ENCODE measurements at regions not wholly inside any gene's neighbourhood (a gene's known extent, or its start where the extent isn't known, plus 50 kb on each side); places are given as distances from the start of the nearest gene placed in this dataset.

DNA sequence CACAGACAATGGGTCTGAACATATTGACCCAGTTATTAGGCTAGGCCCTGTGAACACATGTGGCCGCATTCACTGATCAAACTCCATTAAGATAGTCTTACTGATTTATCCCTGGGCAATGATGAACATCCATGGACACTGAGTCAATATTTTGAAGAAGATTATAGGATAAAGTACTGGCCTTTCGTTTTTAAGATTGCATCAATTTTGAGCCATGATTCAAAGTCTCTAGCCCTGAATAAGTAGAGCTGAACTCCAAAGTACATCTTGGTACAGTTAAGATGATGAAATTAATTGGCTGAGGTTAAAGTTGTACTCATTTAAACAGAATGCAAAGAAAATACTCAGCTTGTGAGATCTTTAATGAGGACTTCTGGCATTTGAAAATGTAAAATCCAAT is 1581.9 kb downstream of the EFNB2 start:
- intact Hi-C loops (cut with DNase I): no loop called here
- Histone ChIP-seq H3K36me3 (no peaks in the 10 kb centered on the region), H3K27ac (no peak overlapping the region), H3K27me3 (no peaks in the 10 kb centered on the region), H3K4me1 (no peaks in the 10 kb centered on the region), H3K4me3 (no peak overlapping the region), H3K9me3 (no peaks in the 10 kb centered on the region)
- TF ChIP-seq CTCF (IDR thresholded peaks at IDR 0.05) (no peak), POLR2AphosphoS5 (IDR thresholded peaks at IDR 0.05; ENCODE audit: insufficient read depth in 1 of 2, low read depth in 1 of 2) (no peak), POLR2A (IDR thresholded peaks at IDR 0.05) (no peak)
- no peak for DNase-seq (ENCODE audit: extremely low spot score in 2 of 2)

DNA sequence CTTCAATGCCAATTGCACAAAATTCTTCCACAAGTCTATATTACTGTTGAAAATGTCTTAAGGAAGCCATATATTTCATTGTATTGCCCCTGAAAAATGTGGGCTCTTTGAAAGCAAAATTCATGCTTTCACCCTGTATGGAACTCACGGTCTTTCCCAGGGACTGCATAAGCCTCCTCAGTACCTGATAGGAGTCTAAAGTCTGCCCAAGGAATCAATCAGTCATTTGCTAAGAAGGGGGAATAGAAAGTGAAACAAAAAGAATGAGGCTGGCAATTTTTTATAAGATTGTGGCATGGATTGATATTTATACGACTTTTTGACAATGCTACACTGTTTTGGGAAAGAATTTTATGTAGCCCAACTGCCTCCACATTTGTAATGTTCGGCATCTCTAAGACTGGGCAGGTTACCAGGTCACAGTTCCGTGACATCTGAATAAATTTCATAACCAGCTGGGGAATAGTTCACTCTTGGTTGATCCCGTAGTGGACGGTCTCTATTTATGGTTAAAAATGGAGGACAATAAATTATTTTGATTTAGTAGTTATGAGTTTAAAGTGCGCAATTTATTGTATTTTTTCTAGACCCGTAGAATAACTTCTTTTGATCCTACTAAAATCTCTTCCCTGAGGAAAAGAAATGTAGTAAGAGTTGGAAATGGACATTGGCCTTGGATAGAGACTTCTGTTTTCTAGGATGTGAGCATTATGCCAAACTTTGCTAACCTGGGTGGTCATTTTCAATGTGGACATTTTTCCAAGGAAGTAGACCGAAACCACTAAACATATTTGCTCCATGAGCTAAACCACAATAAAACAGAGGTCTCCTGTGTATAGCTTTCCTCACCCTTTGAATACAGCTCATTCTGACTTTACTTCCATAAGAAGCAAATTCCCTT is 1585.4 kb downstream of the EFNB2 start:
- no peaks in the 10 kb centered on the region for H3K4me1 ChIP-seq
- H3K36me3 ChIP-seq: no peaks in the 10 kb centered on the region
- intact Hi-C loops (cut with DNase I): no loop called here
- no peaks in the 10 kb centered on the region for H3K9me3 ChIP-seq
- no peak overlapping the region for H3K4me3 ChIP-seq
- no peaks in the 10 kb centered on the region for H3K27me3 ChIP-seq
- DNase-seq (ENCODE audit: extremely low spot score in 2 of 2): no peak
- no peak for TF ChIP-seq POLR2A (IDR thresholded peaks at IDR 0.05)
- no peak for TF ChIP-seq CTCF (IDR thresholded peaks at IDR 0.05)
- no peak for TF ChIP-seq POLR2AphosphoS5 (IDR thresholded peaks at IDR 0.05; ENCODE audit: insufficient read depth in 1 of 2, low read depth in 1 of 2)
- no peak overlapping the region for H3K27ac ChIP-seq

GRCh38 chr13:104944176-104944575 is 1591.3 kb downstream of the EFNB2 start:
- H3K27ac ChIP-seq: no peak overlapping the region
- no peaks in the 10 kb centered on the region for H3K27me3 ChIP-seq
- TF ChIP-seq CTCF (IDR thresholded peaks at IDR 0.05) (no peak), POLR2A (IDR thresholded peaks at IDR 0.05) (no peak), POLR2AphosphoS5 (IDR thresholded peaks at IDR 0.05; ENCODE audit: insufficient read depth in 1 of 2, low read depth in 1 of 2) (no peak)
- H3K9me3 ChIP-seq: no peaks in the 10 kb centered on the region
- no peak overlapping the region for H3K4me3 ChIP-seq
- intact Hi-C loops (cut with DNase I): no loop called here
- no peaks in the 10 kb centered on the region for H3K4me1 ChIP-seq
- no peak for DNase-seq (ENCODE audit: extremely low spot score in 2 of 2)
- no peaks in the 10 kb centered on the region for H3K36me3 ChIP-seq

GRCh38 chr13:104943331-104943730 is 1592.1 kb downstream of the EFNB2 start:
- intact Hi-C loops (cut with DNase I): no loop called here
- DNase-seq (ENCODE audit: extremely low spot score in 2 of 2): no peak
- no peak overlapping the region for H3K27ac ChIP-seq
- H3K4me3 ChIP-seq: no peak overlapping the region
- no peaks in the 10 kb centered on the region for H3K9me3 ChIP-seq
- no peaks in the 10 kb centered on the region for H3K27me3 ChIP-seq
- no peaks in the 10 kb centered on the region for H3K36me3 ChIP-seq
- H3K4me1 ChIP-seq: no peaks in the 10 kb centered on the region
- no peak for TF ChIP-seq POLR2A (IDR thresholded peaks at IDR 0.05)
- TF ChIP-seq POLR2AphosphoS5 (IDR thresholded peaks at IDR 0.05; ENCODE audit: insufficient read depth in 1 of 2, low read depth in 1 of 2): no peak
- TF ChIP-seq CTCF (IDR thresholded peaks at IDR 0.05): no peak

DNA sequence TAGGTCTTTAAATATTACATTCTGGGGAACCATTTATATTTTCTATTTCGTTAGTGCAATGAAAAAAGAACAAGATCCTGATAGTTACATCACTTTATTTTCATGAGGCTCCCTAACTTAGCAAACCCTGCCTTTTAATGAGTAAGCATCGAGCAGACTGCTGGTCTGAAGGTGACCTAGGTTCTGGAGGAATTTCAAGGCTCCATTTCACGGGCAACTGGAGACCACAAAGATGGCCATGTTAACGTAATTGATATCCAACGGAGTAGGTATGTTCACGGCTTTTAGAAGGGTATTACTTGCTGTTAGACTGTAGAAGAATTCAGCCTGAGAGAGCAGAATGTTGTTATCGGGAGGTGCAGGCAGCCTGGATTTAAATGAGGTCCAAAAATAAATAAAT is 1597.6 kb downstream of the EFNB2 start:
- TF ChIP-seq POLR2AphosphoS5 (IDR thresholded peaks at IDR 0.05; ENCODE audit: insufficient read depth in 1 of 2, low read depth in 1 of 2) (no peak), CTCF (IDR thresholded peaks at IDR 0.05) (no peak), POLR2A (IDR thresholded peaks at IDR 0.05) (no peak)
- no peak overlapping the region for H3K27ac ChIP-seq
- H3K4me3 ChIP-seq: no peak overlapping the region
- H3K27me3 ChIP-seq: no peaks in the 10 kb centered on the region
- H3K4me1 ChIP-seq: no peaks in the 10 kb centered on the region
- intact Hi-C loops (cut with DNase I): no loop called here
- DNase-seq (ENCODE audit: extremely low spot score in 2 of 2): no peak
- no peaks in the 10 kb centered on the region for H3K9me3 ChIP-seq
- no peaks in the 10 kb centered on the region for H3K36me3 ChIP-seq

Measured in vagina (tissue), 2 donors.